HCT116 (cell line): ENCODE measurements at regions not wholly inside any gene's neighbourhood (a gene's known extent, or its start where the extent isn't known, plus 50 kb on each side); places are given as distances from the start of the nearest gene placed in this dataset.

Source experiments
- EZH2 ChIP-seq: fragments of 200-600 bp; sonication (generic); IDR thresholded peaks from 2 replicates; pipeline ENCODE4 v1.6.1; 2017; ENCODE audit warnings: antibody characterized with exemption, mixed run types
- JUND ChIP-seq: IDR thresholded peaks from 2 replicates; pipeline ENCODE4 v1.6.1; 2012
- POLR2A ChIP-seq: IDR thresholded peaks from 2 replicates; pipeline ENCODE4 v1.7.0; 2011; ENCODE audit warnings: borderline replicate concordance; ENCODE audit not compliant: insufficient read depth, insufficient read length; ENCODE audit errors: extremely low read depth
- POLR2AphosphoS5 ChIP-seq: IDR thresholded peaks from 2 replicates; pipeline ENCODE4 v1.6.1; 2011; ENCODE audit warnings: mild to moderate bottlenecking, low read depth, low read length, moderate library complexity
- SIN3A ChIP-seq: IDR thresholded peaks from 2 replicates; pipeline ENCODE4 v1.6.1; 2012; ENCODE audit warnings: low read depth
- ZNF274 ChIP-seq: fragments of 200-500 bp; sonication (Bioruptor generic); IDR thresholded peaks from 2 replicates; pipeline ENCODE4 v1.6.1; 2014; ENCODE audit warnings: mild to moderate bottlenecking, low read depth, low read length, inconsistent platforms
- TF ChIP-seq, protein P1 (sequence below), 3 experiments: fragments of 200-600 bp in 1 of 3; sonication (generic) in 1 of 3; IDR thresholded peaks in 2 of 3; conservative IDR thresholded peaks in 1 of 3; 2 replicates each; pipeline ENCODE4 v1.5.1; 2012 to 2017; ENCODE audit warnings: low read depth in 2 of 3, low read length in 2 of 3, antibody characterized with exemption in 1 of 3, borderline replicate concordance in 1 of 3, control low read depth in 1 of 3, mild to moderate bottlenecking in 1 of 3, mixed read lengths in 1 of 3, mixed run types in 1 of 3, moderate library complexity in 1 of 3; ENCODE audit not compliant: insufficient read depth in 1 of 3
- TF ChIP-seq, protein P2 (sequence below): IDR thresholded peaks from 2 replicates; pipeline ENCODE4 v1.6.1; 2012; ENCODE audit warnings: low read depth

DNA sequence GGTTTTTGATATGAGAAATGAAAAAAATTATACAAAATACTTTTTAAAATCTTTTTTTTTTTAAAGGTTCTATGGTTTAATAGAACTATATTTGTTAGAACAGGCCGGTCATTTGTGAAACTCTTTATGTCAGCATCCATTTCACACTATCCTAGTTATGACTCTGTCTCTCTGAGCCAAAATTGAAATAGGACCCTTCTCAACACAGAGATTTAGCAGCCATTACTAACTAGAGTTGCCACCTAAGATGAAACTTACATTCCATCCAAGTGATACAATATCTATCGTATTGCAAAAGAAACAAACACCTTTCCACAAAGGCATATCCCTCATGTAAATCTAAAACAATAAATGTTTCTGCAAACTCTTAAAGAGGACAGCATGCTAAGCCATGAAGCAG is 249.8 kb downstream of the CDH11 start:
- TF ChIP-seq ZNF274 (no peak), EZH2 (no peak), JUND (no peak), POLR2AphosphoS5 (no peak), POLR2A (no peak), SIN3A (no peak)
- TF ChIP-seq, protein P1, sequence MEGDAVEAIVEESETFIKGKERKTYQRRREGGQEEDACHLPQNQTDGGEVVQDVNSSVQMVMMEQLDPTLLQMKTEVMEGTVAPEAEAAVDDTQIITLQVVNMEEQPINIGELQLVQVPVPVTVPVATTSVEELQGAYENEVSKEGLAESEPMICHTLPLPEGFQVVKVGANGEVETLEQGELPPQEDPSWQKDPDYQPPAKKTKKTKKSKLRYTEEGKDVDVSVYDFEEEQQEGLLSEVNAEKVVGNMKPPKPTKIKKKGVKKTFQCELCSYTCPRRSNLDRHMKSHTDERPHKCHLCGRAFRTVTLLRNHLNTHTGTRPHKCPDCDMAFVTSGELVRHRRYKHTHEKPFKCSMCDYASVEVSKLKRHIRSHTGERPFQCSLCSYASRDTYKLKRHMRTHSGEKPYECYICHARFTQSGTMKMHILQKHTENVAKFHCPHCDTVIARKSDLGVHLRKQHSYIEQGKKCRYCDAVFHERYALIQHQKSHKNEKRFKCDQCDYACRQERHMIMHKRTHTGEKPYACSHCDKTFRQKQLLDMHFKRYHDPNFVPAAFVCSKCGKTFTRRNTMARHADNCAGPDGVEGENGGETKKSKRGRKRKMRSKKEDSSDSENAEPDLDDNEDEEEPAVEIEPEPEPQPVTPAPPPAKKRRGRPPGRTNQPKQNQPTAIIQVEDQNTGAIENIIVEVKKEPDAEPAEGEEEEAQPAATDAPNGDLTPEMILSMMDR (IDR thresholded peaks at IDR 0.05 in 2 of 3, conservative IDR thresholded peaks at IDR 0.05 in 1 of 3; ENCODE audit: borderline replicate concordance in 1 of 3, insufficient read depth in 1 of 3, low read depth in 2 of 3, low read length in 2 of 3), result no peak
- TF ChIP-seq, protein P2, sequence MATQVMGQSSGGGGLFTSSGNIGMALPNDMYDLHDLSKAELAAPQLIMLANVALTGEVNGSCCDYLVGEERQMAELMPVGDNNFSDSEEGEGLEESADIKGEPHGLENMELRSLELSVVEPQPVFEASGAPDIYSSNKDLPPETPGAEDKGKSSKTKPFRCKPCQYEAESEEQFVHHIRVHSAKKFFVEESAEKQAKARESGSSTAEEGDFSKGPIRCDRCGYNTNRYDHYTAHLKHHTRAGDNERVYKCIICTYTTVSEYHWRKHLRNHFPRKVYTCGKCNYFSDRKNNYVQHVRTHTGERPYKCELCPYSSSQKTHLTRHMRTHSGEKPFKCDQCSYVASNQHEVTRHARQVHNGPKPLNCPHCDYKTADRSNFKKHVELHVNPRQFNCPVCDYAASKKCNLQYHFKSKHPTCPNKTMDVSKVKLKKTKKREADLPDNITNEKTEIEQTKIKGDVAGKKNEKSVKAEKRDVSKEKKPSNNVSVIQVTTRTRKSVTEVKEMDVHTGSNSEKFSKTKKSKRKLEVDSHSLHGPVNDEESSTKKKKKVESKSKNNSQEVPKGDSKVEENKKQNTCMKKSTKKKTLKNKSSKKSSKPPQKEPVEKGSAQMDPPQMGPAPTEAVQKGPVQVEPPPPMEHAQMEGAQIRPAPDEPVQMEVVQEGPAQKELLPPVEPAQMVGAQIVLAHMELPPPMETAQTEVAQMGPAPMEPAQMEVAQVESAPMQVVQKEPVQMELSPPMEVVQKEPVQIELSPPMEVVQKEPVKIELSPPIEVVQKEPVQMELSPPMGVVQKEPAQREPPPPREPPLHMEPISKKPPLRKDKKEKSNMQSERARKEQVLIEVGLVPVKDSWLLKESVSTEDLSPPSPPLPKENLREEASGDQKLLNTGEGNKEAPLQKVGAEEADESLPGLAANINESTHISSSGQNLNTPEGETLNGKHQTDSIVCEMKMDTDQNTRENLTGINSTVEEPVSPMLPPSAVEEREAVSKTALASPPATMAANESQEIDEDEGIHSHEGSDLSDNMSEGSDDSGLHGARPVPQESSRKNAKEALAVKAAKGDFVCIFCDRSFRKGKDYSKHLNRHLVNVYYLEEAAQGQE, result no peak
